ENCODE measurements at regions not wholly inside any gene's neighbourhood (a gene's known extent, or its start where the extent isn't known, plus 50 kb on each side); places are given as distances from the start of the nearest gene placed in this dataset.

DNA sequence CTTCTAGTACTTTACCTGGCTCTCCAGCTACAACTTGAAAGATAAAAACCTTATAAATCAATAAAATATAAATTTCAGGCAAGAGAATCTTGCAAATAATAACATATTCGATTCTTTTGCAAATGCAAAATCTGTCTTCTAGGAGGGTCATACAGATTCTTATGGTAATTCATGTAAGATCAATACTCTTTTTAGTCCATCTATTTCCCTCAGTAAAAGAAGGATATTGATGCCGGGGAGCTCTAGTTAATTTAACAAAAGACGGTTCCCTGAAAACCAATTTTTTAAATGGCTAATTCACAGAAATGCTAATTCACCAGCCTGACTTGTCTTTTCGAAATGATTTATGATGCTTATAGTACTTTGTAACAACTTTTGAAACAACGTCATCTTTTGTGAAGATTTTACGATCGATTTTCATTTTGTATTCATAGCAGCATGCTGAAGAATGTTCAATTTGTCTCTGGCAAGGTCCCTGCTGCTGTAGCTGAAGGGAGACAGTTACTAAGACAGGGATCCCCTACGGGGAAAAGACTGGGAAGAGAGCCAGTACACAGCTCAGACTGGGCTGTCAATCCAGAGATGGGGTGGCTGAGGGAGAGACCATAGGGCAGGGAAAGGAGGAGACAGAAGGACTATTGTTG lies 90.6 kb upstream of the SPAG17 start:
- FAIRE-seq (no peak), DNase-seq (ENCODE audit: insufficient read length, low spot score) (no peak)
- no peak for TF ChIP-seq POLR2AphosphoS5 (IDR thresholded peaks at IDR 0.05; ENCODE audit: low read depth, low read length)
- TF ChIP-seq TAF1 (IDR thresholded peaks at IDR 0.05; ENCODE audit: low read depth, low read length), result no peak
- TF ChIP-seq POU2F2 (IDR thresholded peaks at IDR 0.05; ENCODE audit: low read depth, low read length), result no peak
- no peak for TF ChIP-seq PAX5 (IDR thresholded peaks at IDR 0.05; ENCODE audit: insufficient read depth, low read length, severe bottlenecking)
- no peak for TF ChIP-seq SPI1 (IDR thresholded peaks at IDR 0.05; ENCODE audit: low read depth, low read length)
- no peak for TF ChIP-seq POLR2A (IDR thresholded peaks at IDR 0.05; ENCODE audit: low read depth, low read length)

- no peak for FAIRE-seq
- TF ChIP-seq POLR2AphosphoS5 (IDR thresholded peaks at IDR 0.05; ENCODE audit: low read depth, low read length), result no peak
- TF ChIP-seq POU2F2 (IDR thresholded peaks at IDR 0.05; ENCODE audit: low read depth, low read length), result no peak
- no peak for DNase-seq (ENCODE audit: insufficient read length, low spot score)
Observed at GRCh38 chr1:118272884-118273283, 87.9 kb upstream of the SPAG17 start.

GRCh38 chr1:118271883-118272282 lies 86.9 kb upstream of the SPAG17 start:
- TF ChIP-seq TAF1 (IDR thresholded peaks at IDR 0.05; ENCODE audit: low read depth, low read length) (no peak), POLR2A (IDR thresholded peaks at IDR 0.05; ENCODE audit: low read depth, low read length) (no peak), SPI1 (IDR thresholded peaks at IDR 0.05; ENCODE audit: low read depth, low read length) (no peak), POU2F2 (IDR thresholded peaks at IDR 0.05; ENCODE audit: low read depth, low read length) (no peak), PAX5 (IDR thresholded peaks at IDR 0.05; ENCODE audit: insufficient read depth, low read length, severe bottlenecking) (no peak), POLR2AphosphoS5 (IDR thresholded peaks at IDR 0.05; ENCODE audit: low read depth, low read length) (no peak)
- no peak for FAIRE-seq
- no peak for DNase-seq (ENCODE audit: insufficient read length, low spot score)

- DNase-seq (ENCODE audit: insufficient read length, low spot score), result no peak
- no peak for FAIRE-seq
- TF ChIP-seq POLR2A (IDR thresholded peaks at IDR 0.05; ENCODE audit: low read depth, low read length) (no peak), PAX5 (IDR thresholded peaks at IDR 0.05; ENCODE audit: insufficient read depth, low read length, severe bottlenecking) (no peak), POU2F2 (IDR thresholded peaks at IDR 0.05; ENCODE audit: low read depth, low read length) (no peak), POLR2AphosphoS5 (IDR thresholded peaks at IDR 0.05; ENCODE audit: low read depth, low read length) (no peak), TAF1 (IDR thresholded peaks at IDR 0.05; ENCODE audit: low read depth, low read length) (no peak), SPI1 (IDR thresholded peaks at IDR 0.05; ENCODE audit: low read depth, low read length) (no peak)
Observed at GRCh38 chr1:118269598-118269997, 84.6 kb upstream of the SPAG17 start.

- DNase-seq (ENCODE audit: insufficient read length, low spot score) (no peak), FAIRE-seq (no peak)
- TF ChIP-seq PAX5 (IDR thresholded peaks at IDR 0.05; ENCODE audit: insufficient read depth, low read length, severe bottlenecking), result no peak
- no peak for TF ChIP-seq POU2F2 (IDR thresholded peaks at IDR 0.05; ENCODE audit: low read depth, low read length)
- TF ChIP-seq POLR2AphosphoS5 (IDR thresholded peaks at IDR 0.05; ENCODE audit: low read depth, low read length), result no peak
Observed at GRCh38 chr1:118266436-118266835, 81.4 kb upstream of the SPAG17 start.

GRCh38 chr1:118264343-118264742 lies 79.3 kb upstream of the SPAG17 start:
- TF ChIP-seq TAF1 (IDR thresholded peaks at IDR 0.05; ENCODE audit: low read depth, low read length) (no peak), SPI1 (IDR thresholded peaks at IDR 0.05; ENCODE audit: low read depth, low read length) (no peak), POLR2AphosphoS5 (IDR thresholded peaks at IDR 0.05; ENCODE audit: low read depth, low read length) (no peak), POU2F2 (IDR thresholded peaks at IDR 0.05; ENCODE audit: low read depth, low read length) (no peak), PAX5 (IDR thresholded peaks at IDR 0.05; ENCODE audit: insufficient read depth, low read length, severe bottlenecking) (no peak), POLR2A (IDR thresholded peaks at IDR 0.05; ENCODE audit: low read depth, low read length) (no peak)
- FAIRE-seq (no peak), DNase-seq (ENCODE audit: insufficient read length, low spot score) (no peak)

DNA sequence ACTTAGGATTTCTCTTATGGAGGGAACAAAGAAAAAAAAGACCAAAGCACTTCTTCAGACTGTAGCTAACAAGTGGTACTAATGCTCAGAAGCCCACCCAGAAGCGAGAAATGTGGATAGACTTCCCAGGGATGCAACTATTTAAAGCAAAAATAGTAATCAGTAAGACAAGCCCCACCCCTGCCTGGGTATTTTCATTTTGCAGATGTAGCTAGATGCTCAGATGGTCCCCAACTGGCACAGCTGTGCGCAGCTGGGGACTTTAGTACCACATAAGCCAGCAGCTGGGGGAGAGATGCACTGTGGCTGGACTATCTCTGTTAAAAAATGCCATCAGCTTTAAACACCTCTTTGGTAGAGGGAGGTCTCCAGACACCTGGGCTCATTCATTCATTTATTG lies 77.8 kb upstream of the SPAG17 start:
- DNase-seq (ENCODE audit: insufficient read length, low spot score) (no peak), FAIRE-seq (no peak)
- TF ChIP-seq POU2F2 (IDR thresholded peaks at IDR 0.05; ENCODE audit: low read depth, low read length), result no peak
- TF ChIP-seq SPI1 (IDR thresholded peaks at IDR 0.05; ENCODE audit: low read depth, low read length), result no peak
- TF ChIP-seq TAF1 (IDR thresholded peaks at IDR 0.05; ENCODE audit: low read depth, low read length), result no peak
- TF ChIP-seq POLR2A (IDR thresholded peaks at IDR 0.05; ENCODE audit: low read depth, low read length), result no peak
- TF ChIP-seq POLR2AphosphoS5 (IDR thresholded peaks at IDR 0.05; ENCODE audit: low read depth, low read length), result no peak

DNA sequence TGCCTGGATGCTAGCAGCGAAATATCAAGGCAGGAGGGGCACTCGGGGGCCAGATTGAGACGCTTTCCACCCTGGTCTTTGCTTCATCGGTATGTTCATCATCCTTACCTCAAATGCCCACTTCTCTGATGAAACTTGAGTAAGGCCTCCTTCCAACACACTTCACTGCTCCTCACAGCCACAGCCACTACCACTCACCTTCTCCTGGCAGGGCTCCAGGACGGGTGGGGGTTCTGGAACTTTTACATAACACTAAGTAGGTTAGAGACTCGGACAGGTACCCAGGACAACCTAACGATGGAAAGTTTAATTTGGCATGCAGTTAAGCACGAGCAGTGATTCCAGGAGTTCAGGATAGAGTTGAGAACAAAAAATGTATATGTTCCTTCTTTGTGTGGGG lies 73.9 kb upstream of the SPAG17 start:
- TF ChIP-seq PAX5 (IDR thresholded peaks at IDR 0.05; ENCODE audit: insufficient read depth, low read length, severe bottlenecking) (no peak), SPI1 (IDR thresholded peaks at IDR 0.05; ENCODE audit: low read depth, low read length) (no peak), TAF1 (IDR thresholded peaks at IDR 0.05; ENCODE audit: low read depth, low read length) (no peak), POU2F2 (IDR thresholded peaks at IDR 0.05; ENCODE audit: low read depth, low read length) (no peak), POLR2AphosphoS5 (IDR thresholded peaks at IDR 0.05; ENCODE audit: low read depth, low read length) (no peak), POLR2A (IDR thresholded peaks at IDR 0.05; ENCODE audit: low read depth, low read length) (no peak)
- FAIRE-seq (no peak), DNase-seq (ENCODE audit: insufficient read length, low spot score) (no peak)

GRCh38 chr1:118257946-118258345 lies 72.9 kb upstream of the SPAG17 start:
- no peak for DNase-seq (ENCODE audit: insufficient read length, low spot score)
- TF ChIP-seq POLR2A (IDR thresholded peaks at IDR 0.05; ENCODE audit: low read depth, low read length), result no peak
- TF ChIP-seq POU2F2 (IDR thresholded peaks at IDR 0.05; ENCODE audit: low read depth, low read length), result no peak
- TF ChIP-seq POLR2AphosphoS5 (IDR thresholded peaks at IDR 0.05; ENCODE audit: low read depth, low read length), result no peak
- TF ChIP-seq TAF1 (IDR thresholded peaks at IDR 0.05; ENCODE audit: low read depth, low read length), result no peak
- TF ChIP-seq SPI1 (IDR thresholded peaks at IDR 0.05; ENCODE audit: low read depth, low read length), result no peak
- TF ChIP-seq PAX5 (IDR thresholded peaks at IDR 0.05; ENCODE audit: insufficient read depth, low read length, severe bottlenecking), result no peak
- FAIRE-seq, result no peak

All from GM12891 (cell line).